ENCODE measurements at regions not wholly inside any gene's neighbourhood (a gene's known extent, or its start where the extent isn't known, plus 50 kb on each side); places are given as distances from the start of the nearest gene placed in this dataset.

DNA sequence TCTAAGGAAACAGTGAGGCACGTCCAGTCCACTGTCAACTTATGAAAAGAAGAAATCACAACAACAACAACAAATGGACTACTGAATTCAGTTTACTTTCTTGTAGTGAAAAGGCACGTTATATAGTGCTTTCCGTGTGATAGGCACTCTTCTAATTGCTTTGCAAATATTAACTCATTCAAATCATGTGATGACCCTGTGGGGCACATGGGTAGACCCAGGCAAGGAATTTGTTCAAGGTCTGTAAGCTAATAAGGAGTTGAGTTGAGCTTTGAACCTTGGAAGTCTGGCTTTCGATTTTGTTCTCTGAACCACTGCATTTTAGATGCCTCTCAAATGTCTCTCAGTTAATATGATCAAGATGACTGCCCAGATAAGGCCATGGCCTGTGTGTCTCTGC, 295.1 kb upstream of the RBFOX1 start:
- Histone ChIP-seq H3K9me2 (replicated peaks; ENCODE audit: insufficient read depth, low read length) (no peaks in the 10 kb centered on the region), H3K9me3 (ENCODE audit: insufficient read depth, low read length) (no peaks in the 10 kb centered on the region), H4K20me1 (ENCODE audit: low read depth, low read length) (no peaks in the 10 kb centered on the region), H3K27ac (ENCODE audit: low read depth, low read length) (no peak overlapping the region), H3K79me2 (ENCODE audit: insufficient read depth, low read length) (no peaks in the 10 kb centered on the region), H3K9ac (ENCODE audit: low read length) (no peak overlapping the region), H3K4me2 (ENCODE audit: low read depth, low read length, poor library complexity, severe bottlenecking) (no peak overlapping the region), H2AFZ (ENCODE audit: low read depth, low read length, severe bottlenecking) (no peak overlapping the region), H3K4me3 (ENCODE audit: insufficient read depth, low read length, poor library complexity, severe bottlenecking) (no peak overlapping the region), H3K27me3 (ENCODE audit: low read length) (no peaks in the 10 kb centered on the region), H3F3A (ENCODE audit: insufficient read depth) (no peaks in the 10 kb centered on the region), H3K36me3 (ENCODE audit: low read length) (no peaks in the 10 kb centered on the region)
- no peak for TF ChIP-seq EZH2phosphoT487 (conservative IDR thresholded peaks at IDR 0.05; ENCODE audit: low read length)
- TF ChIP-seq, protein P1, sequence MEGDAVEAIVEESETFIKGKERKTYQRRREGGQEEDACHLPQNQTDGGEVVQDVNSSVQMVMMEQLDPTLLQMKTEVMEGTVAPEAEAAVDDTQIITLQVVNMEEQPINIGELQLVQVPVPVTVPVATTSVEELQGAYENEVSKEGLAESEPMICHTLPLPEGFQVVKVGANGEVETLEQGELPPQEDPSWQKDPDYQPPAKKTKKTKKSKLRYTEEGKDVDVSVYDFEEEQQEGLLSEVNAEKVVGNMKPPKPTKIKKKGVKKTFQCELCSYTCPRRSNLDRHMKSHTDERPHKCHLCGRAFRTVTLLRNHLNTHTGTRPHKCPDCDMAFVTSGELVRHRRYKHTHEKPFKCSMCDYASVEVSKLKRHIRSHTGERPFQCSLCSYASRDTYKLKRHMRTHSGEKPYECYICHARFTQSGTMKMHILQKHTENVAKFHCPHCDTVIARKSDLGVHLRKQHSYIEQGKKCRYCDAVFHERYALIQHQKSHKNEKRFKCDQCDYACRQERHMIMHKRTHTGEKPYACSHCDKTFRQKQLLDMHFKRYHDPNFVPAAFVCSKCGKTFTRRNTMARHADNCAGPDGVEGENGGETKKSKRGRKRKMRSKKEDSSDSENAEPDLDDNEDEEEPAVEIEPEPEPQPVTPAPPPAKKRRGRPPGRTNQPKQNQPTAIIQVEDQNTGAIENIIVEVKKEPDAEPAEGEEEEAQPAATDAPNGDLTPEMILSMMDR (IDR thresholded peaks at IDR 0.05; ENCODE audit: insufficient read depth, low read length, poor library complexity, severe bottlenecking) = no peak

DNA sequence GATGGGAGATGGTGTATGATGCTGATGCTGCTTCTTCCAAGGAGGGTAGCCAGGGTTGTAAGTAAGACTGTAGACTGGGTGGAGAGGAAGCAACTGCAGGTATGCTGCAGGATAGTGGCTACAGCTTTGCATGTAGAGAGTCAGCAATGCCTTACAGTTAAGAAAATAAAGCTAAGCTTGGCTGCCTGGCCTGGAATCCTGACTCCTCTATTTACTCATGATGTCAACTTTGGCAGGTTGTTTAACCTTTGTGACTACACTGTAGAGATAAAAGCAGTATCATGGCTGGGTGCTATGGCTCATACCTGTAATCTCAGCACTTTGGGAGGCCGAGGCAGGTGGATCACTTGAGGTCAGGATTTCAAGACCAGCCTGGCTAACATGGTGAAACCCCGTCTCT, 301.6 kb upstream of the RBFOX1 start:
- no peaks in the 10 kb centered on the region for H3K9me2 ChIP-seq (replicated peaks; ENCODE audit: insufficient read depth, low read length)
- no peaks in the 10 kb centered on the region for H3F3A ChIP-seq (ENCODE audit: insufficient read depth)
- TF ChIP-seq EZH2phosphoT487 (conservative IDR thresholded peaks at IDR 0.05; ENCODE audit: low read length) = no peak
- no peak overlapping the region for H3K4me2 ChIP-seq (ENCODE audit: low read depth, low read length, poor library complexity, severe bottlenecking)
- H3K9me3 ChIP-seq (ENCODE audit: insufficient read depth, low read length) = no peaks in the 10 kb centered on the region
- H3K36me3 ChIP-seq (ENCODE audit: low read length) = no peaks in the 10 kb centered on the region
- H3K79me2 ChIP-seq (ENCODE audit: insufficient read depth, low read length) = no peaks in the 10 kb centered on the region
- no peak overlapping the region for H3K4me3 ChIP-seq (ENCODE audit: insufficient read depth, low read length, poor library complexity, severe bottlenecking)
- no peaks in the 10 kb centered on the region for H4K20me1 ChIP-seq (ENCODE audit: low read depth, low read length)
- H3K27me3 ChIP-seq (ENCODE audit: low read length) = no peaks in the 10 kb centered on the region
- H3K9ac ChIP-seq (ENCODE audit: low read length) = no peak overlapping the region
- no peak overlapping the region for H3K27ac ChIP-seq (ENCODE audit: low read depth, low read length)
- no peak overlapping the region for H2AFZ ChIP-seq (ENCODE audit: low read depth, low read length, severe bottlenecking)

DNA sequence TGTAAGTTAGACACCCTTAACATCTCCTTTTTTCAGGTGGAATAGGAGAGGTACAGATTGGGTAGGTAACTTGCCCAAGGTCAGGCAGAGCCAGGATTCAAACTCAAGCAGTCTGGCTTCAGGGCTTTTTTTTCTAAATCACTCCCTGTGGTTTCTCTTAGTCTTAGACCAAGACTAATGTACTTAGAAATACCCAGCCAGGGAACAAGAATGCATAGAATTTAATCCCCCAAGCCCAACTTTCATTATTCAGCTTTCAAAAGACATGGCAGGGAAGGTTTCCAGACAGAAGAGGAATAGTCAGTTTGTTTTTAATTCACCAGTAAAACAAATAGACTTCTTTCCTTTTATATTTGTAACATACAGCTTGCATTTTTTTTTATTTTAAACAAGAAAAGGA, 305.2 kb upstream of the RBFOX1 start:
- Histone ChIP-seq H2AFZ (ENCODE audit: low read depth, low read length, severe bottlenecking) (no peak overlapping the region), H3K27ac (ENCODE audit: low read depth, low read length) (no peak overlapping the region), H3F3A (ENCODE audit: insufficient read depth) (no peaks in the 10 kb centered on the region), H3K36me3 (ENCODE audit: low read length) (no peaks in the 10 kb centered on the region), H3K27me3 (ENCODE audit: low read length) (no peaks in the 10 kb centered on the region), H3K9ac (ENCODE audit: low read length) (no peak overlapping the region), H3K4me2 (ENCODE audit: low read depth, low read length, poor library complexity, severe bottlenecking) (no peak overlapping the region), H3K9me2 (replicated peaks; ENCODE audit: insufficient read depth, low read length) (no peaks in the 10 kb centered on the region), H3K9me3 (ENCODE audit: insufficient read depth, low read length) (no peaks in the 10 kb centered on the region), H3K4me3 (ENCODE audit: insufficient read depth, low read length, poor library complexity, severe bottlenecking) (no peak overlapping the region), H3K79me2 (ENCODE audit: insufficient read depth, low read length) (no peaks in the 10 kb centered on the region), H4K20me1 (ENCODE audit: low read depth, low read length) (no peaks in the 10 kb centered on the region)
- TF ChIP-seq EZH2phosphoT487 (conservative IDR thresholded peaks at IDR 0.05; ENCODE audit: low read length) = no peak
- TF ChIP-seq, protein P1 (IDR thresholded peaks at IDR 0.05; ENCODE audit: insufficient read depth, low read length, poor library complexity, severe bottlenecking) = no peak

DNA sequence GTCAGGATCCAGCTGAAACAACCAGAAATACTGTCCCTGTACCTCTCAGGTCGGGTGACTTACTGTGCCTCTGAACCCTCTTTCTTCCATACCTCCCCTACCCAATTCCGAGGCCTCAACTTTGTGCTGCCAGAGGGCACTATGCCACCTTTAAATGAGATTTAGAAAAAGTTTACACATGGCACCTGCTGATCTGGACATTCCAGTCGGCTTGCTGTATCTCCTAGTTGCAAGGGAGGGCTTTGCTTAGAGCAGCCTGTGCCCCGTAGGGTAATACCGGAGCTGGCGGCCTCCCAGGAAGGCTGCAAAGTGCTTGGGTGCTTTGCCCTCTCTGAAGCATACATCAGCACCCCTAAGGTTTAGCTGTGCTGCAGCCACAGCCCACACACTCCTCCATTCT, 306.0 kb upstream of the RBFOX1 start:
- H3K27ac ChIP-seq (ENCODE audit: low read depth, low read length) = no peak overlapping the region
- no peaks in the 10 kb centered on the region for H3K36me3 ChIP-seq (ENCODE audit: low read length)
- H3K4me2 ChIP-seq (ENCODE audit: low read depth, low read length, poor library complexity, severe bottlenecking) = no peak overlapping the region
- H3K9me2 ChIP-seq (replicated peaks; ENCODE audit: insufficient read depth, low read length) = no peaks in the 10 kb centered on the region
- H4K20me1 ChIP-seq (ENCODE audit: low read depth, low read length) = no peaks in the 10 kb centered on the region
- H2AFZ ChIP-seq (ENCODE audit: low read depth, low read length, severe bottlenecking) = no peak overlapping the region
- no peak overlapping the region for H3K9ac ChIP-seq (ENCODE audit: low read length)
- H3K27me3 ChIP-seq (ENCODE audit: low read length) = no peaks in the 10 kb centered on the region
- no peaks in the 10 kb centered on the region for H3K79me2 ChIP-seq (ENCODE audit: insufficient read depth, low read length)
- no peaks in the 10 kb centered on the region for H3F3A ChIP-seq (ENCODE audit: insufficient read depth)
- H3K9me3 ChIP-seq (ENCODE audit: insufficient read depth, low read length) = no peaks in the 10 kb centered on the region
- TF ChIP-seq EZH2phosphoT487 (conservative IDR thresholded peaks at IDR 0.05; ENCODE audit: low read length) = no peak
- TF ChIP-seq, protein P1 (IDR thresholded peaks at IDR 0.05; ENCODE audit: insufficient read depth, low read length, poor library complexity, severe bottlenecking) = no peak
- H3K4me3 ChIP-seq (ENCODE audit: insufficient read depth, low read length, poor library complexity, severe bottlenecking) = no peak overlapping the region

Measured in SU-DHL-6 (cell line).